ENCODE measurements at regions not wholly inside any gene's neighbourhood (a gene's known extent, or its start where the extent isn't known, plus 50 kb on each side); places are given as distances from the start of the nearest gene placed in this dataset.

DNA sequence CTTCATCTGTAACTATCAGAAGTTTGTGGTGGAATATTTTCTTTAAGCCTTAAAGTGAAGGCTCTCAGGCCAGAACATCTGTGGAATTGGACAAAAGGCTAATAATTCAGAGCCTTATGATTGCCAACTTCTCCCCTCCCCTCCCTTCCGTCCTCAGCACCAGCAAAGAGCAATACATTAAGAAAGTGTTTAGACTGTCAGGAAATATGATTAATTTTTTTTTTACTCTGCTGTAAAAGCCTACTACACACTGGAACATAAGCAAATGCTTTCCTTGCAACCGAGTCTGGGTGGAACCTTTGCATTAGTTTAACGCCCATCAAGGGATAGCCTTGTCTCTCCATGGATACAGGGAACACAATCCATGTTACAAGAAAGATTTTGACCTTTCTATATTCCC lies 110.3 kb upstream of the TARS1 start:
- TF ChIP-seq, protein P1, sequence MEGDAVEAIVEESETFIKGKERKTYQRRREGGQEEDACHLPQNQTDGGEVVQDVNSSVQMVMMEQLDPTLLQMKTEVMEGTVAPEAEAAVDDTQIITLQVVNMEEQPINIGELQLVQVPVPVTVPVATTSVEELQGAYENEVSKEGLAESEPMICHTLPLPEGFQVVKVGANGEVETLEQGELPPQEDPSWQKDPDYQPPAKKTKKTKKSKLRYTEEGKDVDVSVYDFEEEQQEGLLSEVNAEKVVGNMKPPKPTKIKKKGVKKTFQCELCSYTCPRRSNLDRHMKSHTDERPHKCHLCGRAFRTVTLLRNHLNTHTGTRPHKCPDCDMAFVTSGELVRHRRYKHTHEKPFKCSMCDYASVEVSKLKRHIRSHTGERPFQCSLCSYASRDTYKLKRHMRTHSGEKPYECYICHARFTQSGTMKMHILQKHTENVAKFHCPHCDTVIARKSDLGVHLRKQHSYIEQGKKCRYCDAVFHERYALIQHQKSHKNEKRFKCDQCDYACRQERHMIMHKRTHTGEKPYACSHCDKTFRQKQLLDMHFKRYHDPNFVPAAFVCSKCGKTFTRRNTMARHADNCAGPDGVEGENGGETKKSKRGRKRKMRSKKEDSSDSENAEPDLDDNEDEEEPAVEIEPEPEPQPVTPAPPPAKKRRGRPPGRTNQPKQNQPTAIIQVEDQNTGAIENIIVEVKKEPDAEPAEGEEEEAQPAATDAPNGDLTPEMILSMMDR (IDR thresholded peaks at IDR 0.05; ENCODE audit: low read depth, low read length, poor library complexity, severe bottlenecking): no peak
- no peak for TF ChIP-seq EZH2phosphoT487 (IDR thresholded peaks at IDR 0.05; ENCODE audit: borderline replicate concordance, low read length)

All from DOHH2 (cell line).